Panc1 (cell line): ENCODE measurements at regions not wholly inside any gene's neighbourhood (a gene's known extent, or its start where the extent isn't known, plus 50 kb on each side); places are given as distances from the start of the nearest gene placed in this dataset.

Source experiments
- ATAC-seq: fragments of 200-7000 bp; cut with Tn5 transposase; 2 replicates; pipeline ENCODE4 v1.9.1; 2020; ENCODE audit warnings: mild to moderate bottlenecking, moderate library complexity
- BruUV-seq: library from RNA; stranded (reverse); fragments of 400-500 nt; replicated peaks from 2 replicates; lab custom pipeline; 2021; lab: Mats Ljungman, UMichigan
- CTCF ChIA-PET: fragments of 300-600 bp; sonication (Branson Sonifier 250); formaldehyde crosslinking; loops from one replicate; lab custom pipeline; 2022; ENCODE audit warnings: antibody characterized with exemption; lab: Charles Lee
- POLR2A ChIA-PET: fragments of 300-600 bp; sonication (Branson Sonifier 250); formaldehyde crosslinking; loops from one replicate; lab custom pipeline; 2022; ENCODE audit warnings: antibody characterized with exemption; lab: Charles Lee
- DNase-seq: peaks from one replicate; pipeline ENCODE4 v3.0.0-alpha.2; 2010; ENCODE audit warnings: low read depth, low spot score
- H3K27ac ChIP-seq: 2 replicates; pipeline ENCODE4 v1.5.1; 2011; ENCODE audit warnings: mild to moderate bottlenecking, low read length, inconsistent platforms
- H3K27me3 ChIP-seq: fragments of 200-500 bp; sonication (Bioruptor generic); 2 replicates; pipeline ENCODE4 v1.6.0; 2014; ENCODE audit warnings: low read length, inconsistent platforms; ENCODE audit not compliant: control insufficient read depth, insufficient read depth
- H3K36me3 ChIP-seq: fragments of 200-500 bp; sonication (Bioruptor generic); 2 replicates; pipeline ENCODE4 v1.5.1; 2014; ENCODE audit warnings: inconsistent platforms, mild to moderate bottlenecking, low read length, moderate library complexity; ENCODE audit not compliant: control insufficient read depth, insufficient read depth
- H3K4me1 ChIP-seq: 2 replicates; pipeline ENCODE4 v1.5.1; 2011; ENCODE audit warnings: inconsistent platforms, mild to moderate bottlenecking, low read length, moderate library complexity; ENCODE audit not compliant: control insufficient read depth, insufficient read depth
- H3K4me3 ChIP-seq, 2 experiments: 2 replicates each; pipeline ENCODE4 v1.5.1; 2011 to 2012; ENCODE audit warnings: low read depth in 2 of 2, low read length in 2 of 2, mild to moderate bottlenecking in 2 of 2, inconsistent platforms in 1 of 2, moderate library complexity in 1 of 2
- H3K9me3 ChIP-seq: fragments of 200-500 bp; sonication (Bioruptor generic); 2 replicates; pipeline ENCODE4 v1.5.1; 2014; ENCODE audit warnings: low read depth, mild to moderate bottlenecking, inconsistent platforms, low read length, moderate library complexity; ENCODE audit not compliant: control insufficient read depth, insufficient read depth
- POLR2AphosphoS5 ChIP-seq: IDR thresholded peaks from 2 replicates; pipeline ENCODE4 v1.6.1; 2012; ENCODE audit warnings: mild to moderate bottlenecking, low read depth, low read length, moderate library complexity
- SIN3A ChIP-seq: IDR thresholded peaks from 2 replicates; pipeline ENCODE4 v1.6.1; 2012; ENCODE audit warnings: low read depth, mild to moderate bottlenecking, low read length, moderate library complexity, borderline replicate concordance; ENCODE audit not compliant: insufficient read depth
- TCF7L2 ChIP-seq: IDR thresholded peaks from 2 replicates; pipeline ENCODE4 v1.6.1; 2011; ENCODE audit warnings: mild to moderate bottlenecking, low read depth, low read length, inconsistent platforms
- in situ Hi-C: cut with HindIII; loops from 2 replicates; pipeline ENCODE4 v1.10.0; 2016; ENCODE audit warnings: low sequenced_read_pairs, low pct_unique_long_range_greater_than_20kb
- intact Hi-C: fragments of 100-400 bp; cut with micrococcal nuclease; formaldehyde crosslinking; loops from one replicate; pipeline ENCODE4 v1.10.0; 2022; ENCODE audit not compliant: unreplicated experiment
- TF ChIP-seq, protein P1 (sequence below): fragments of 450-650 bp; IDR thresholded peaks from 2 replicates; pipeline ENCODE4 v1.5.1; 2017; ENCODE audit warnings: mild to moderate bottlenecking
- TF ChIP-seq, protein P2 (sequence below), 2 experiments: IDR thresholded peaks; 2 replicates each; pipeline ENCODE4 v1.6.1; 2011 to 2012; ENCODE audit warnings: low read depth in 2 of 2, control low read depth in 1 of 2, low read length in 1 of 2, mild to moderate bottlenecking in 1 of 2, moderate library complexity in 1 of 2; ENCODE audit not compliant: insufficient read depth in 1 of 2

GRCh38 chr2:155427470-155427869 lies 729.0 kb downstream of the KCNJ3 start:
- in situ Hi-C loops (no loop called here), intact Hi-C loops (no loop called here)
- ChIA-PET POLR2A (no interaction called here), CTCF (no interaction called here)
- Histone ChIP-seq H3K4me3 (no peak overlapping the region), H3K4me1 (no peaks in the 10 kb centered on the region), H3K27me3 (no peaks in the 10 kb centered on the region), H3K9me3 (no peaks in the 10 kb centered on the region), H3K27ac (no peak overlapping the region), H3K36me3 (no peaks in the 10 kb centered on the region)
- DNase-seq (no peak), ATAC-seq (no peak)
- BruUV-seq = no TSS peak
- TF ChIP-seq SIN3A = no peak
- no peak for TF ChIP-seq TCF7L2
- TF ChIP-seq, protein P1, sequence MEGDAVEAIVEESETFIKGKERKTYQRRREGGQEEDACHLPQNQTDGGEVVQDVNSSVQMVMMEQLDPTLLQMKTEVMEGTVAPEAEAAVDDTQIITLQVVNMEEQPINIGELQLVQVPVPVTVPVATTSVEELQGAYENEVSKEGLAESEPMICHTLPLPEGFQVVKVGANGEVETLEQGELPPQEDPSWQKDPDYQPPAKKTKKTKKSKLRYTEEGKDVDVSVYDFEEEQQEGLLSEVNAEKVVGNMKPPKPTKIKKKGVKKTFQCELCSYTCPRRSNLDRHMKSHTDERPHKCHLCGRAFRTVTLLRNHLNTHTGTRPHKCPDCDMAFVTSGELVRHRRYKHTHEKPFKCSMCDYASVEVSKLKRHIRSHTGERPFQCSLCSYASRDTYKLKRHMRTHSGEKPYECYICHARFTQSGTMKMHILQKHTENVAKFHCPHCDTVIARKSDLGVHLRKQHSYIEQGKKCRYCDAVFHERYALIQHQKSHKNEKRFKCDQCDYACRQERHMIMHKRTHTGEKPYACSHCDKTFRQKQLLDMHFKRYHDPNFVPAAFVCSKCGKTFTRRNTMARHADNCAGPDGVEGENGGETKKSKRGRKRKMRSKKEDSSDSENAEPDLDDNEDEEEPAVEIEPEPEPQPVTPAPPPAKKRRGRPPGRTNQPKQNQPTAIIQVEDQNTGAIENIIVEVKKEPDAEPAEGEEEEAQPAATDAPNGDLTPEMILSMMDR = no peak
- TF ChIP-seq, protein P2, sequence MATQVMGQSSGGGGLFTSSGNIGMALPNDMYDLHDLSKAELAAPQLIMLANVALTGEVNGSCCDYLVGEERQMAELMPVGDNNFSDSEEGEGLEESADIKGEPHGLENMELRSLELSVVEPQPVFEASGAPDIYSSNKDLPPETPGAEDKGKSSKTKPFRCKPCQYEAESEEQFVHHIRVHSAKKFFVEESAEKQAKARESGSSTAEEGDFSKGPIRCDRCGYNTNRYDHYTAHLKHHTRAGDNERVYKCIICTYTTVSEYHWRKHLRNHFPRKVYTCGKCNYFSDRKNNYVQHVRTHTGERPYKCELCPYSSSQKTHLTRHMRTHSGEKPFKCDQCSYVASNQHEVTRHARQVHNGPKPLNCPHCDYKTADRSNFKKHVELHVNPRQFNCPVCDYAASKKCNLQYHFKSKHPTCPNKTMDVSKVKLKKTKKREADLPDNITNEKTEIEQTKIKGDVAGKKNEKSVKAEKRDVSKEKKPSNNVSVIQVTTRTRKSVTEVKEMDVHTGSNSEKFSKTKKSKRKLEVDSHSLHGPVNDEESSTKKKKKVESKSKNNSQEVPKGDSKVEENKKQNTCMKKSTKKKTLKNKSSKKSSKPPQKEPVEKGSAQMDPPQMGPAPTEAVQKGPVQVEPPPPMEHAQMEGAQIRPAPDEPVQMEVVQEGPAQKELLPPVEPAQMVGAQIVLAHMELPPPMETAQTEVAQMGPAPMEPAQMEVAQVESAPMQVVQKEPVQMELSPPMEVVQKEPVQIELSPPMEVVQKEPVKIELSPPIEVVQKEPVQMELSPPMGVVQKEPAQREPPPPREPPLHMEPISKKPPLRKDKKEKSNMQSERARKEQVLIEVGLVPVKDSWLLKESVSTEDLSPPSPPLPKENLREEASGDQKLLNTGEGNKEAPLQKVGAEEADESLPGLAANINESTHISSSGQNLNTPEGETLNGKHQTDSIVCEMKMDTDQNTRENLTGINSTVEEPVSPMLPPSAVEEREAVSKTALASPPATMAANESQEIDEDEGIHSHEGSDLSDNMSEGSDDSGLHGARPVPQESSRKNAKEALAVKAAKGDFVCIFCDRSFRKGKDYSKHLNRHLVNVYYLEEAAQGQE (IDR thresholded peaks at IDR 0.05; ENCODE audit: insufficient read depth in 1 of 2, low read depth in 2 of 2, low read length in 1 of 2) = no peak
- TF ChIP-seq POLR2AphosphoS5 = no peak

DNA sequence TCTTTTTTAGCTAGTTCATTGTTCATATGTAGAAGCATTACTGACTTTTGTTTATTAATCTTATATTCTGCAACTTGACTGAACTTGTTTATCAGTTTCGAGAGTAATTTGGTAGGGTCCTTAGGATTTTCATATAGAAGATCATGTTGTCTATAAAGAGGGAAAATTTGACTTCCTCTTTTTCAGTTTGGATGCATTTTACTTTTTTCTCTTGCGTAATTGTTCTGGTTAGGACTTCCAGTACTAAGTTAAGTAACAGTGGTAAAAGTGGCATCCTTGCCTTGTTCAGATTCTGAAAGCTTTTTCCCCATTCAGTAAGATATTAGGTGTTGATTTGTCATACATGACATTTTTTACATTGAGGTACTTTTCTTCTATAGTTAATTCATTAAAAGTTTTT lies 726.0 kb downstream of the KCNJ3 start:
- no TSS peak for BruUV-seq
- H3K9me3 ChIP-seq = no peaks in the 10 kb centered on the region
- ChIA-PET CTCF (no interaction called here), POLR2A (no interaction called here)
- no peak for TF ChIP-seq TCF7L2
- no peak for TF ChIP-seq POLR2AphosphoS5
- TF ChIP-seq, protein P2 (IDR thresholded peaks at IDR 0.05; ENCODE audit: insufficient read depth in 1 of 2, low read depth in 2 of 2, low read length in 1 of 2) = no peak
- TF ChIP-seq SIN3A = no peak
- TF ChIP-seq, protein P1 = no peak
- in situ Hi-C loops (no loop called here), intact Hi-C loops (no loop called here)
- H3K4me1 ChIP-seq = no peaks in the 10 kb centered on the region
- H3K36me3 ChIP-seq = no peaks in the 10 kb centered on the region
- H3K27ac ChIP-seq = no peak overlapping the region
- no peak overlapping the region for H3K4me3 ChIP-seq
- no peak for DNase-seq
- H3K27me3 ChIP-seq = no peaks in the 10 kb centered on the region
- no peak for ATAC-seq
